WERI-Rb-1 (cell line): ENCODE measurements at regions not wholly inside any gene's neighbourhood (a gene's known extent, or its start where the extent isn't known, plus 50 kb on each side); places are given as distances from the start of the nearest gene placed in this dataset.
A peak's percentile ranks its signal among the peaks of the same experiment; 100 is the strongest.

ENCODE experiments used
- DNase-seq: peaks from one replicate; pipeline ENCODE4 v3.0.0-alpha.2; 2020
- H3K27ac ChIP-seq: fragments of 250-450 bp; sonication (Bioruptor Pico); 2 replicates; pipeline ENCODE4 v1.5.1; 2020; ENCODE audit warnings: mild to moderate bottlenecking, moderate library complexity
- H3K27me3 ChIP-seq: fragments of 250-450 bp; sonication (Bioruptor Pico); 2 replicates; pipeline ENCODE4 v1.5.1; 2021; ENCODE audit warnings: mild to moderate bottlenecking, low read depth, moderate library complexity; ENCODE audit not compliant: insufficient read depth, severe bottlenecking
- H3K36me3 ChIP-seq: fragments of 250-450 bp; sonication (Bioruptor Pico); 2 replicates; pipeline ENCODE4 v1.5.1; 2020; ENCODE audit warnings: mild to moderate bottlenecking, moderate library complexity
- H3K4me3 ChIP-seq: 2 replicates; pipeline ENCODE4 v1.5.1; 2011; ENCODE audit warnings: low read depth, mild to moderate bottlenecking, control low read depth, low read length
- H3K9me3 ChIP-seq: fragments of 250-450 bp; sonication (Bioruptor Pico); 2 replicates; pipeline ENCODE4 v1.5.1; 2021; ENCODE audit warnings: mild to moderate bottlenecking, moderate library complexity; ENCODE audit not compliant: severe bottlenecking
- TF ChIP-seq, protein P1 (sequence below): IDR thresholded peaks from 2 replicates; pipeline ENCODE4 v1.5.1; 2011; ENCODE audit warnings: low read depth, mild to moderate bottlenecking, control low read depth, inconsistent platforms, low read length

DNA sequence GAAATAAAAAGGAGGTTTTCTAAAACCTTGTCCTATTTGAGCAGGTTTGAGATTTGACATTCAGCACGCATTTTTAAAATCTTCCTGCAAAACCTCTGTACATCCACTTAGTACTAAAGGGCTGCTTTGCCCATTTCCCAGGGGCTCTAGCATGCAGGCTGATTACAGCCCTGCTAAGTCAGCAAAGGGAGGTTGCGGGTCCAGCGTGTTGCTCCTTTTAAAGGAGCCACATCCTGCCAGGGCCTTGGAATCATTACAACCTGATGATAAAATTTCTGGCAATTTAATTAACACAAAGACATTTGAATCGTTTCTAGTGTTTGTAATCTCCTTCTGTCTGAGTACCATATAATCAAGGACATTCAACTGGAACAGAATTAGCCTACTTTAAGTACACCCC lies 455.1 kb upstream of the CITED2 start:
- H3K27me3 ChIP-seq, result no peaks in the 10 kb centered on the region
- peak; percentile 43 for DNase-seq
- no peaks in the 10 kb centered on the region for H3K36me3 ChIP-seq
- H3K27ac ChIP-seq, result no peak overlapping the region
- TF ChIP-seq, protein P1, sequence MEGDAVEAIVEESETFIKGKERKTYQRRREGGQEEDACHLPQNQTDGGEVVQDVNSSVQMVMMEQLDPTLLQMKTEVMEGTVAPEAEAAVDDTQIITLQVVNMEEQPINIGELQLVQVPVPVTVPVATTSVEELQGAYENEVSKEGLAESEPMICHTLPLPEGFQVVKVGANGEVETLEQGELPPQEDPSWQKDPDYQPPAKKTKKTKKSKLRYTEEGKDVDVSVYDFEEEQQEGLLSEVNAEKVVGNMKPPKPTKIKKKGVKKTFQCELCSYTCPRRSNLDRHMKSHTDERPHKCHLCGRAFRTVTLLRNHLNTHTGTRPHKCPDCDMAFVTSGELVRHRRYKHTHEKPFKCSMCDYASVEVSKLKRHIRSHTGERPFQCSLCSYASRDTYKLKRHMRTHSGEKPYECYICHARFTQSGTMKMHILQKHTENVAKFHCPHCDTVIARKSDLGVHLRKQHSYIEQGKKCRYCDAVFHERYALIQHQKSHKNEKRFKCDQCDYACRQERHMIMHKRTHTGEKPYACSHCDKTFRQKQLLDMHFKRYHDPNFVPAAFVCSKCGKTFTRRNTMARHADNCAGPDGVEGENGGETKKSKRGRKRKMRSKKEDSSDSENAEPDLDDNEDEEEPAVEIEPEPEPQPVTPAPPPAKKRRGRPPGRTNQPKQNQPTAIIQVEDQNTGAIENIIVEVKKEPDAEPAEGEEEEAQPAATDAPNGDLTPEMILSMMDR, result no peak
- no peaks in the 10 kb centered on the region for H3K9me3 ChIP-seq
- no peak overlapping the region for H3K4me3 ChIP-seq

DNA sequence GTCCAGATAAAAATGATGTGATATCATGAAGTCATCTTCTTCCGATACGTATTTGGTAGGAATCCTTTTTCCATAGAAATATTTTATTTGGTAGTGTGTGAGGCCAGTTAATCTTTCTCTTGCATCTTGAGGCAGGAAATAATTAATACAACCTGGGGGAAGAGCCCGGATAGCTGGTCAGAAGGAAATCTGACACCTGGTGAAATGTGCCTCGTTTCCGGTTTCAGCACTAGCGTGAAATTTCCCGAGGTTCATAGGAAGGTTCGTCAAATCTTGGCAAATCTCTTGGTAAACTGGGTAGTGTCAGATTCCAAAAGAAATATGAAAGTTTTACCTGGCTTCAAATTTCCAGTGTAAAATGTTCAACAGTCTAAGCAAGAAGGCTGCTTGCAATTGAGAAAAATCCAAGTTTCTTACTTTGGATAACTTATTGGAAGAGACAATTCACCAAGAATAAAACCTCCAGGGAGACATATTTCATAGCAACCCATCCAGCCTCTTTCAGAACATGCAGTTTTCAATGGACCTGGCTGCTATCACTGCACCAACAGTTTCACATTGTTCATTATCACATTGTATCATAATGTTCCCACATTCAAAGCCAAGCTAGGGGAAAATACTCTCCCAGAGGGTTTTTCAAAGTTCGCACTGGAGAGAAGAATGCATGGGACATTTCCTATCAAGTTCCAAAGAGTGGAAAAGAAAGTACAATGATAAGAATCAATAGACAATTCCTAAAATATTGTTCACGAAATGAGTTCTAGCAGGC lies 454.5 kb upstream of the CITED2 start:
- TF ChIP-seq, protein P1, result no peak
- no peaks in the 10 kb centered on the region for H3K9me3 ChIP-seq
- no peaks in the 10 kb centered on the region for H3K36me3 ChIP-seq
- no peak for DNase-seq
- H3K4me3 ChIP-seq, result no peak overlapping the region
- no peaks in the 10 kb centered on the region for H3K27me3 ChIP-seq
- no peak overlapping the region for H3K27ac ChIP-seq

DNA sequence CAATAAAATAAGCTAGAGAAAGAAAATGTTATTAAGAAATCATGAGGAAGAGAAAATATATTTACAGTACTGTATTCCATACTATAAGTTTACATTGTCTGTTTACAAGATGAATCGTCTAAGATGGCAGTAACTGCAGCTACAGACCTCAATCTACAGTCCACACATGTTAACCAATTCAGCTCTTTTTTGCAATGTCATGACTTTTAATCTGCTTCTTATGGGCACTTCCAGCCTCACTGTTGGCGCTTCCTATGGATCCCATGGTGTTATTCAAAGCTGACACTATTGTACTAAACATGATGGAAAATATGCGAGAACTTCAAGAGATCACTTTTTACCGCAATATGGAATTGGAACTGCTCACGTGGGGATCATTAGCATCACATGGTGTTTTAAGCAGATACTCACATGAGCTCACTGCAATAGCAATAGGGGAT lies 451.5 kb upstream of the CITED2 start:
- Histone ChIP-seq H3K4me3 (no peak overlapping the region), H3K36me3 (no peaks in the 10 kb centered on the region), H3K27me3 (no peaks in the 10 kb centered on the region), H3K9me3 (no peaks in the 10 kb centered on the region), H3K27ac (no peak overlapping the region)
- TF ChIP-seq, protein P1, result no peak
- DNase-seq, result no peak

- no peak overlapping the region for H3K27ac ChIP-seq
- TF ChIP-seq, protein P1, result no peak
- H3K4me3 ChIP-seq, result no peak overlapping the region
- no peaks in the 10 kb centered on the region for H3K36me3 ChIP-seq
- H3K9me3 ChIP-seq, result no peaks in the 10 kb centered on the region
- DNase-seq, result no peak
- no peaks in the 10 kb centered on the region for H3K27me3 ChIP-seq
These were observed 450.4 kb upstream of the CITED2 start for GRCh38 chr6:139824864-139825263.

DNA sequence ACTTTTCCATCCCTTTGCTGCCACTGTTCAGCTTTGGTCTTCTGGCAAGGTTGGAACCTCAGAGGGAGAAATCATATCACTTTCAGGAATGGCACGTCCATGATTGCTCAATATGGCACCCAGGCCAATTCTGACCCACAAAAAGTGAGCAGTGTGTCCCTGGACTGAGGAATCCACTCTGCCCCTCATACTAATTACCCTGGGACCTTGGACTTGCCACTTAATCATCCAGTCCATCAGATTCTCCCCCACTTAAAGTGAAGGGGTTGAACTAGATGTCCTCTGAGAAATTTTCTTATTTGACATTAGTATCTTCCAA lies 449.3 kb upstream of the CITED2 start:
- Histone ChIP-seq H3K4me3 (no peak overlapping the region), H3K27ac (no peak overlapping the region), H3K9me3 (no peaks in the 10 kb centered on the region), H3K36me3 (no peaks in the 10 kb centered on the region), H3K27me3 (no peaks in the 10 kb centered on the region)
- TF ChIP-seq, protein P1, result no peak
- DNase-seq, result no peak
